ENCODE measurements at regions not wholly inside any gene's neighbourhood (a gene's known extent, or its start where the extent isn't known, plus 50 kb on each side); places are given as distances from the start of the nearest gene placed in this dataset.

GRCh38 chr10:128837478-128837877 lies 629.6 kb upstream of the MGMT start:
- TF ChIP-seq EZH2 (conservative IDR thresholded peaks at IDR 0.05; ENCODE audit: low read depth, low read length) = no peak
- TF ChIP-seq, protein P1, sequence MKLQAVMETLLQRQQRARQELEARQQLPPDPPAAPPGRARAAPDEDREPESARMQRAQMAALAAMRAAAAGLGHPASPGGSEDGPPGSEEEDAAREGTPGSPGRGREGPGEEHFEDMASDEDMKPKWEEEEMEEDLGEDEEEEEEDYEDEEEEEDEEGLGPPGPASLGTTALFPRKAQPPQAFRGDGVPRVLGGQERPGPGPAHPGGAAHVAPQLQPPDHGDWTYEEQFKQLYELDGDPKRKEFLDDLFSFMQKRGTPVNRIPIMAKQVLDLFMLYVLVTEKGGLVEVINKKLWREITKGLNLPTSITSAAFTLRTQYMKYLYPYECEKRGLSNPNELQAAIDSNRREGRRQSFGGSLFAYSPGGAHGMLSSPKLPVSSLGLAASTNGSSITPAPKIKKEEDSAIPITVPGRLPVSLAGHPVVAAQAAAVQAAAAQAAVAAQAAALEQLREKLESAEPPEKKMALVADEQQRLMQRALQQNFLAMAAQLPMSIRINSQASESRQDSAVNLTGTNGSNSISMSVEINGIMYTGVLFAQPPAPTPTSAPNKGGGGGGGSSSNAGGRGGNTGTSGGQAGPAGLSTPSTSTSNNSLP (IDR thresholded peaks at IDR 0.05; ENCODE audit: low read depth, low read length) = no peak
- no peak for TF ChIP-seq RXRA (CRISPR knock-in tag; IDR thresholded peaks at IDR 0.05)
- no peak for TF ChIP-seq NCOA1 (CRISPR knock-in tag; IDR thresholded peaks at IDR 0.05)
- no peak for TF ChIP-seq MEIS1 (CRISPR knock-in tag; IDR thresholded peaks at IDR 0.05; ENCODE audit: borderline replicate concordance)
- TF ChIP-seq RAD21 (CRISPR knock-in tag; IDR thresholded peaks at IDR 0.05) = no peak
- TF ChIP-seq, protein P2, sequence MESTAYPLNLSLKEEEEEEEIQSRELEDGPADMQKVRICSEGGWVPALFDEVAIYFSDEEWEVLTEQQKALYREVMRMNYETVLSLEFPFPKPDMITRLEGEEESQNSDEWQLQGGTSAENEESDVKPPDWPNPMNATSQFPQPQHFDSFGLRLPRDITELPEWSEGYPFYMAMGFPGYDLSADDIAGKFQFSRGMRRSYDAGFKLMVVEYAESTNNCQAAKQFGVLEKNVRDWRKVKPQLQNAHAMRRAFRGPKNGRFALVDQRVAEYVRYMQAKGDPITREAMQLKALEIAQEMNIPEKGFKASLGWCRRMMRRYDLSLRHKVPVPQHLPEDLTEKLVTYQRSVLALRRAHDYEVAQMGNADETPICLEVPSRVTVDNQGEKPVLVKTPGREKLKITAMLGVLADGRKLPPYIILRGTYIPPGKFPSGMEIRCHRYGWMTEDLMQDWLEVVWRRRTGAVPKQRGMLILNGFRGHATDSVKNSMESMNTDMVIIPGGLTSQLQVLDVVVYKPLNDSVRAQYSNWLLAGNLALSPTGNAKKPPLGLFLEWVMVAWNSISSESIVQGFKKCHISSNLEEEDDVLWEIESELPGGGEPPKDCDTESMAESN (CRISPR knock-in tag; conservative IDR thresholded peaks at IDR 0.05) = no peak
- TF ChIP-seq CTCF (CRISPR knock-in tag; IDR thresholded peaks at IDR 0.05) = no peak
- TF ChIP-seq, protein P3, sequence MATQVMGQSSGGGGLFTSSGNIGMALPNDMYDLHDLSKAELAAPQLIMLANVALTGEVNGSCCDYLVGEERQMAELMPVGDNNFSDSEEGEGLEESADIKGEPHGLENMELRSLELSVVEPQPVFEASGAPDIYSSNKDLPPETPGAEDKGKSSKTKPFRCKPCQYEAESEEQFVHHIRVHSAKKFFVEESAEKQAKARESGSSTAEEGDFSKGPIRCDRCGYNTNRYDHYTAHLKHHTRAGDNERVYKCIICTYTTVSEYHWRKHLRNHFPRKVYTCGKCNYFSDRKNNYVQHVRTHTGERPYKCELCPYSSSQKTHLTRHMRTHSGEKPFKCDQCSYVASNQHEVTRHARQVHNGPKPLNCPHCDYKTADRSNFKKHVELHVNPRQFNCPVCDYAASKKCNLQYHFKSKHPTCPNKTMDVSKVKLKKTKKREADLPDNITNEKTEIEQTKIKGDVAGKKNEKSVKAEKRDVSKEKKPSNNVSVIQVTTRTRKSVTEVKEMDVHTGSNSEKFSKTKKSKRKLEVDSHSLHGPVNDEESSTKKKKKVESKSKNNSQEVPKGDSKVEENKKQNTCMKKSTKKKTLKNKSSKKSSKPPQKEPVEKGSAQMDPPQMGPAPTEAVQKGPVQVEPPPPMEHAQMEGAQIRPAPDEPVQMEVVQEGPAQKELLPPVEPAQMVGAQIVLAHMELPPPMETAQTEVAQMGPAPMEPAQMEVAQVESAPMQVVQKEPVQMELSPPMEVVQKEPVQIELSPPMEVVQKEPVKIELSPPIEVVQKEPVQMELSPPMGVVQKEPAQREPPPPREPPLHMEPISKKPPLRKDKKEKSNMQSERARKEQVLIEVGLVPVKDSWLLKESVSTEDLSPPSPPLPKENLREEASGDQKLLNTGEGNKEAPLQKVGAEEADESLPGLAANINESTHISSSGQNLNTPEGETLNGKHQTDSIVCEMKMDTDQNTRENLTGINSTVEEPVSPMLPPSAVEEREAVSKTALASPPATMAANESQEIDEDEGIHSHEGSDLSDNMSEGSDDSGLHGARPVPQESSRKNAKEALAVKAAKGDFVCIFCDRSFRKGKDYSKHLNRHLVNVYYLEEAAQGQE (IDR thresholded peaks at IDR 0.05; ENCODE audit: borderline replicate concordance in 1 of 2, low read depth in 1 of 2, low read length in 2 of 2) = no peak

All from HepG2 (cell line).